ENCODE measurements at regions not wholly inside any gene's neighbourhood (a gene's known extent, or its start where the extent isn't known, plus 50 kb on each side); places are given as distances from the start of the nearest gene placed in this dataset.

DNA sequence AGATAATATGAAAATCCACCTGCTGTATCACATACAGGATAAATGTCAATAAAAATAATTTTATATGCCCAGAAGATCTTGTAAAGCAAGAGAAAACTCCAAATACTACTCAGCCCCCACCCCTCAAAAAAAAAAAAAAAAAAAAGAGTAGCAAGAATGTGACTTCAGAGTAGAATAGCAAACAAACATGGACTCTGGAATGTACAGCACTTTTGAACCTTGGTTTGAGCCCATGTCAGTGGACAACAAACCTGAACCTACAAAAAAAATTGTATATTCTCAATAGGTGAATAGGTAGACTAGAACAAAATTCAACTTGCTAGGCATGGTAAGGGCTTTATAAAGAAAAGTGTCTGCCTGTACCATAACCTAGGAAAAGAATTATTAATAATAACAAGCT, 428.0 kb downstream of the SLITRK6 start:
- DNase-seq: no peak

DNA sequence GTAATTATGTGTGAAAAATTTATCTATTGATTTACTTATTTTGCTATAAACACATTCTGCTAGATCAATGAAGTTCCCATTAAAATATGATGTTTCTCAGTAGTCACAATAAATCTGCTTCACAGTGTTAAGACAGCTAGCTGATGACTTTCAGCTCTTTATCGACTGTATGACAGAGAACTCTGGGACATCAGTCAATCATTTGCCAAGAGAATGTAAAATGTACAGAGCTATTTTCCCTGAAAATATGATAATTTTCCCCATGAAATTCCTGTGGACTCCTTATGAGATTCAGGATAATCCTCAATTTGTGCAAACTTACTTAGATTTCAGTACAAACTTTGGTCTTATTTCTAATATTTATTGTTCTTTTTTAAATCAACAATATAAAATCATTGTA, 430.5 kb downstream of the SLITRK6 start:
- DNase-seq: no peak

DNA sequence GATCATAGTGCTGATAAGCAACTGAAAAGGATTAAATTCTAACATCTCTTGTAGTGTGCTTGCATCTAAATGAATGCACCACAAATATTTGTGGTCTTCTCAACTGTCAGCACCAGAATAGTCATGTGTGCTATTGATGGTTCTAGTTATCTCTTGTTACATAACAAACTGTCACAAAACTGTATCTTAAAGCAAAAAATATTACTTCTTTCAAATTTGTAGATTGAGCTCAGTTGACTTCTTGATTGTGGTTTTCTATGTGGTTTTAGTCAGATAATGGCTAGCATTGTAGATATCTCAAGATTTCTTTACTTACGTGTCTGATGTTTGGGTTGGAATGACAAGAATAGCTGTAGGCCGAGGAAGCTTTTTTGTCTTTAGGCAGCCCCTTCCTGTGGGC, 431.3 kb downstream of the SLITRK6 start:
- DNase-seq: no peak

GRCh38 chr13:85366759-85367417, 432.3 kb downstream of the SLITRK6 start:
- no peak for DNase-seq

DNA sequence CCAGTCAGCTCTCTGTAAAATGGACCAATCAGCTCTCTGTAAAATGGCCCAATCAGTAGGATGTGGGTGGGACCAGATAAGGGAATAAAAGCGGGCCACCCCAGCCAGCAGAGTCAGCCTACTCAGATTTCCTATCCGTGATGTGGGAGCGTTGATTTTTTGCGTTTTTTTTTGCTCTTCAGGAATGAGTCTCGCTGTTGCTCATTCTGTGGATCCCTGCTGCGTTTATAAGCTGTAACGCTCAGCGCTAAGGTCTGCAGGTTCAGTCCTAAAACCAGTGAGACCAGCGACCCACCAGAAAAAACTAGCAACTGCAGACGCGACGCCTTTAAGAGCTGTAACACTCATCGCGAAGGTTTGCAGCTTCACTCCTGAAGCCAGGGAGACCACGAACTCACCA, 435.7 kb downstream of the SLITRK6 start:
- DNase-seq: no peak

DNA sequence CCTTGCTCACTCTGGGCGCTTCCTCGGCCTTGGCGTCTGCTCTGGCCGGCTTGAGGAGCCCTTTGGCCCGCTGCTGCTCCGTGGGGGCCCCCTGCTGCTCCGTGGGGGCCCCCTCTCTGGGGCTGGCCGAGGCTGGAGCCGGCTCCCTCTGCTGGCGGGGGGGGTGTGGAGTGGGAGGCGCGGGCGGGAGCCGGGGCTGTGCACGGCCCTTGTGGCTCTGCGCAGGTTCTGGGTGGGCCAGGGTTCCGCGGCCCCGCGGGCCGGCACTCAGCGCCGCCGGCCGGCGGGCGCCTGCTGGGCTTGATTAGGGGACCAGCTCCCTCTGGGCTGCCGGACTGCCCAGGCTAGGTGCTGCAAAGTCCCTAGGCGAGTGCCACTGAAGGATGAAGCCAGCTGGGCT, 436.2 kb downstream of the SLITRK6 start:
- DNase-seq: no peak

DNA sequence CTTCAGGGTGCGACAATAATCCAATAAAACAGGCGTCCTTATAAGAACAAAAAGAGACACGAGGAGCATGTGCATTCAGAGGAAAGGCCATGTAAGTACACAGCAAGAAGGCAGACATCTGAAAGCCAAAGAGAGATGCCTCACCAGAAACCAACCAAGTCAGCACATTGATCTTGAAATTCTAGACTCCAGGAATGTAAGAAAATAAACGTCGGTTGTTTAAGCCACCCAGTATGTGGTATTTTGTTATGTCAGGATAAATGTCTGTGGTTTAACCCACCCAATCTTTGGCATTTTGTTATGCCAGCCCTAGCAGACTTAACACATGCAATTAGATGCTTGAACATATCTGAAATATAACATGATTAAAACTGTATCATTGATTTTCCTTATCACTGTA, 452.0 kb downstream of the SLITRK6 start:
- DNase-seq: no peak

- DNase-seq: no peak
These were observed 465.0 kb downstream of the SLITRK6 start for GRCh38 chr13:85334187-85334586.

- no peak for DNase-seq
These were observed 465.7 kb downstream of the SLITRK6 start for GRCh38 chr13:85333506-85334020.

DNA sequence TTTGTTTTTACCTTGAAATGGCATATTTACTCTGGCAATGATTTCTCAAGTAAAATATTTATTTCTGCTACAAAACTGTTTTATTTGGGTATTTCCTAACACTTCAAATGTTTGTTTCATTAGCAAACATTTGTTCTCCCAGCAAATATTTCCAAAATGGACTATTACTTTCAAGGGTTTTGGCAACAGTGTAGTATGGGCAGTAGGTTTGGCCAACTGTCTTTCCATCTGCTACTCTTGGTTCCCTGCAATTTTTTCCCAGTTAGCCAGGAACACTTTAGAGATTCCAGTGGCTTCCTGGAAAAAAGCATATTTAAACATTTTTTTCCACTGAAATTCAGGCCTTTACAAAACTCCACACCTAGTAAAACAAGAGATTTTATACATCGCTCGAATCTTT, 466.6 kb downstream of the SLITRK6 start:
- no peak for DNase-seq

GRCh38 chr13:85321734-85322133, 477.5 kb downstream of the SLITRK6 start:
- no peak for DNase-seq

GRCh38 chr13:85317781-85318180, 481.4 kb downstream of the SLITRK6 start:
- no peak for DNase-seq

DNA sequence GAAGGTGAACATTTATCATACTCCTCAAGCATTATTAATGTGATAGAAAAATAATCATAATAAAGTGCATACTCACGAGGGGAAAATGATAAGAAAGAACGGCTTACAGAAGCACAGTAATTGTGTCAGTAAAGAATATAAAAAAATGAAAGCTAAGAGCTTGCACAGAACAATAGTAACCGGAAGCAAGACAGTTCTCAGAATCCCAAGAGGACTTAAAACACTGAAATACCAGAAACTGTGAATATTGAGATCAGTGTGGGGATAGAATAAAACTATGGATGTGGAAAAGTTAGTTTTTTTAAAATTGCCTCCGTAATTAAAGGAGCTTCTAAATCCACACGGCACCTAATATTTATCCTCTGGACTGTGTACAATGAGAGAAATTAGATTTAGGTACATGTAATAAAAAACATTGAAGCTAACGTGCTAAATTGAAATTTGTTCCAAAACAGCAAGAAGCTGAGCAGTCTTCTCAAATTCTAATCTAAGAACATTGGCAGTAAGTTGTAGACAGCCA, 482.7 kb downstream of the SLITRK6 start:
- DNase-seq: no peak

- DNase-seq: no peak
These were observed 484.5 kb downstream of the SLITRK6 start for GRCh38 chr13:85314686-85315085.

DNA sequence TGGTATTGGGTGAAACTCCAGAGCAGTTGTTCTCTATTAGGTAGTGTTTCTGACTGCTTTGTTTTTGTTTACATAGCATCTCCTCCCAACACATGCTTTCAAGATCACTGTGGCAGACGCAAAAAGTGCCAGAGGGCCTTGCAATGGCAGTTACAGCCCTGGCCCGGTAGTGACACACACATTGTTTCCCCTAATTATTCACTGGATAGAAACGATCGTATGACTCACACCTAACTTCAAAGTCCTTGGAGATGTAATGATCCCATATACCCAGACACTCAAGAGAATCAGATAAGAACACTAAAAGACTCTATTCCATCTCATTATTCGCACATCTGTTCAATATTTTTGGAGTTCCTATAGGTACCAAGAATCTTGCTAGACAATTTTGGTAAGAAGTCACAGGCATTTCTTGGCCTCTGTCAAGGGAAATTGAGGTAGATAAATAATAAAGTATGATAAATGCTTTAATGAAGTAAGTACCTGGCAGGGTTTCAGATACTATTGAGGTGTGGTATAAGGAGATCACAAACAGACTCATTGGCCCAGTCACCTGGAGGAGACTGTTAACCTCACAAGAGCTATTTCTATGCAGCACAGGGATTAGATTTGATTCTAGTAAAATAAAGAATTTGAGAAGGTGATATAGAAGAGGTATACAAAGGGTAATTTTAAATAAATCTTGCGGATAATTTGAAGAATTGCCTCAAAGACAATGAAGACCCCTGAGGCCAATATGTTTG, 485.3 kb downstream of the SLITRK6 start:
- DNase-seq: no peak

DNA sequence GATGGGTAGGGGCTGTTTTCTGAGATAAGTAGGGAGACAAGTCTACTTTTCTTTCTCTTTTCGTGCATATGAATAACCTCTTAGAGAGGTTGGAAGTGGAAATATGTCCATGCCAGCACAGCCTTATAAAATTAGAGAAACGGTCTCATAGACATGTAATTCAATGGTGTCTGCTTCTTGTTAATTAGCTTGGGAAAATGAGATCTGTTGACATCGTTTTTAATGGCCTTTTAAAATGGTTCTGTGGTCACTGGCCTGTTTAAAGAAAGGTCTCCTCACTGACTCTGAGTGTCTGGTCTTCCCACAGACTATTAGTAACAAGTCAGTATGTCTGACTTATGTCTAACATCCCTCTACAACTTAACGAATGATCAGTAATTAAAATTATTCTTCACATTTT, 487.1 kb downstream of the SLITRK6 start:
- DNase-seq: no peak

- no peak for DNase-seq
These were observed 495.6 kb downstream of the SLITRK6 start for GRCh38 chr13:85303630-85304029.

- no peak for DNase-seq
These were observed 500.8 kb downstream of the SLITRK6 start for GRCh38 chr13:85298387-85298924.

GRCh38 chr13:85288698-85289097, 510.5 kb downstream of the SLITRK6 start:
- no peak for DNase-seq

GRCh38 chr13:85287528-85287927, 511.7 kb downstream of the SLITRK6 start:
- no peak for DNase-seq

DNA sequence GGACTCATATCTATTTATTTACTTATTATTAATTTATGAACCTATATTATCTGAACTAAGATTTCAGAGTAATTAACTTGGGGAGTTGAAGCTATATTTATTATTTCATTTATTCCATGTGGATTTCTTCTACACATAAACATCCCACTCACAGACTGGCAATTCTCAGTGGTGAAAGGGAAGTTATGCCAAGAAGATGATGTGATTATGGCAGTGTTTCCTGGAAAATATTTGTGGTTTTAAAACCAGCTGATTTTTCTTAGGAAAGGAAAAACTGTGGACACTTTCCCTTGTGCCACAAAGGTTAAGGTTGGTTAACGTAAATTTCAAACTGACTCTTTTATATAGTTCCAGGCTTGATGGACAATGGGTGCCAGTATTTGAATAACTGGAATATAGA, 513.1 kb downstream of the SLITRK6 start:
- no peak for DNase-seq

GRCh38 chr13:85284349-85284748, 514.9 kb downstream of the SLITRK6 start:
- no peak for DNase-seq

DNA sequence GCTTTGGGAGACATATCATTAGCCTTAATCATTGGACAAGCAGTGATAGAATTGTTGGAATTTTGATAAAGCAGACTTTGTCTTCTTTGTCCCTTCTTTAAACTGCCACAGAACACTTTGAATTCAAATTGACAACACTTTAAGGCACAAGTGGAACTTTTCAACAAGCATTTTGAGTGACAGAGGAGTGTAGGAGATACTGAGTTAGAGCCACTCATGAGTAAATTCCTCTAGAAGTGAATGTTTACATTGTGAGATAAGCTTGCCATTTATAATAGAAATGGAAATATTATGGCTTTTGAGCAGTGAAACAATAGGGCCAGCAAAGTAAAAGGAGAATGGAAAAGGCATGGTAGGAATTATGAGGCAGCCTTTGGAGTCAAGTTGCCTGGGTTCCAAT, 515.8 kb downstream of the SLITRK6 start:
- no peak for DNase-seq

GRCh38 chr13:85282876-85283275, 516.3 kb downstream of the SLITRK6 start:
- DNase-seq: no peak

All from stimulated activated CD4-positive, alpha-beta T cell treated with anti-CD3 and anti-CD28 coated beads, Interleukin-12 subunit alpha, Interleukin-12 subunit beta, amount 100 ng/mL, for 4 hours (primary cell).